A673 (cell line): ENCODE measurements at regions not wholly inside any gene's neighbourhood (a gene's known extent, or its start where the extent isn't known, plus 50 kb on each side); places are given as distances from the start of the nearest gene placed in this dataset.

Source experiments
- BruUV-seq: library from RNA; stranded (reverse); fragments of 400-500 nt; replicated peaks from 2 replicates; lab custom pipeline; 2021; lab: Mats Ljungman, UMichigan
- CTCF ChIA-PET: fragments of 300-600 bp; sonication (Branson Sonifier 250); formaldehyde crosslinking; loops from one replicate; lab custom pipeline; 2022; ENCODE audit warnings: antibody characterized with exemption; lab: Charles Lee
- POLR2A ChIA-PET: fragments of 300-600 bp; sonication (Branson Sonifier 250); formaldehyde crosslinking; loops from one replicate; lab custom pipeline; 2022; ENCODE audit warnings: antibody characterized with exemption; ENCODE audit not compliant: low non-redundant PET; lab: Charles Lee
- DNase-seq: peaks from one replicate; pipeline ENCODE4 v3.0.0-alpha.2; 2015; ENCODE audit warnings: low spot score
- H3K27ac ChIP-seq: fragments of 200-600 bp; sonication (generic); 2 replicates; pipeline ENCODE4 v1.5.1; 2016; ENCODE audit warnings: mixed run types, low read depth, mild to moderate bottlenecking, mixed read lengths, antibody characterized with exemption, low read length; ENCODE audit not compliant: poor library complexity, severe bottlenecking
- H3K27me3 ChIP-seq: fragments of 200-600 bp; sonication (generic); replicated peaks from 2 replicates; pipeline ENCODE4 v1.6.1; 2017; ENCODE audit warnings: mixed run types, low read depth, mild to moderate bottlenecking, mixed read lengths, antibody characterized with exemption, low read length; ENCODE audit not compliant: insufficient read depth, poor library complexity
- H3K36me3 ChIP-seq: fragments of 200-600 bp; sonication (generic); 2 replicates; pipeline ENCODE4 v1.6.1; 2016; ENCODE audit warnings: mixed run types, mild to moderate bottlenecking, mixed read lengths, antibody characterized with exemption, low read length; ENCODE audit not compliant: insufficient read depth, poor library complexity, severe bottlenecking
- H3K4me1 ChIP-seq: fragments of 200-600 bp; sonication (generic); 2 replicates; pipeline ENCODE4 v1.6.1; 2017; ENCODE audit warnings: mixed run types, mild to moderate bottlenecking, mixed read lengths, antibody characterized with exemption, low read length; ENCODE audit not compliant: insufficient read depth, poor library complexity, severe bottlenecking
- H3K4me3 ChIP-seq: fragments of 200-600 bp; sonication (generic); 2 replicates; pipeline ENCODE4 v1.5.1; 2016; ENCODE audit warnings: low read depth, mixed run types, mild to moderate bottlenecking, mixed read lengths, low read length; ENCODE audit not compliant: poor library complexity, severe bottlenecking
- H3K9me3 ChIP-seq: fragments of 200-600 bp; sonication (generic); 2 replicates; pipeline ENCODE4 v1.6.1; 2016; ENCODE audit warnings: mixed run types, low read depth, mild to moderate bottlenecking, mixed read lengths, antibody characterized with exemption, low read length; ENCODE audit not compliant: poor library complexity, severe bottlenecking
- CTCF ChIP-seq: fragments of 300-800, 200-600 bp; sonication (generic); conservative IDR thresholded peaks from 2 replicates; pipeline ENCODE4 v1.5.1; 2017; ENCODE audit warnings: low read depth, mild to moderate bottlenecking, antibody characterized with exemption, low read length, moderate library complexity, mixed read lengths
- EZH2 ChIP-seq: fragments of 200-600 bp; sonication (generic); IDR thresholded peaks from 2 replicates; pipeline ENCODE4 v1.6.1; 2017; ENCODE audit warnings: borderline replicate concordance, low read depth, mild to moderate bottlenecking, mixed read lengths, antibody characterized with exemption, low read length; ENCODE audit not compliant: poor library complexity, severe bottlenecking
- intact Hi-C: fragments of 100-400 bp; cut with micrococcal nuclease; formaldehyde crosslinking; loops from one replicate; pipeline ENCODE4 v1.10.0; 2022; ENCODE audit not compliant: unreplicated experiment

GRCh38 chr6:21739838-21740237 is 146.3 kb downstream of the SOX4 start:
- intact Hi-C loops = loop anchor here (5.0 to 10.0 kb wide), 2 partner anchors 143 to 195 kb away; no protein-coding TSS in a partner anchor
- no TSS peak for BruUV-seq
- no peaks in the 10 kb centered on the region for H3K9me3 ChIP-seq
- peaks cover 29% of the 10 kb centered on the region for H3K27me3 ChIP-seq
- TF ChIP-seq CTCF = no peak
- TF ChIP-seq EZH2 = no peak
- ChIA-PET POLR2A (no interaction called here), CTCF (no interaction called here)
- DNase-seq = no peak
- no peak overlapping the region for H3K4me3 ChIP-seq
- H3K36me3 ChIP-seq = no peaks in the 10 kb centered on the region
- peaks cover 32% of the 10 kb centered on the region for H3K4me1 ChIP-seq
- H3K27ac ChIP-seq = no peak overlapping the region

- Histone ChIP-seq H3K4me3 (no peak overlapping the region), H3K9me3 (no peaks in the 10 kb centered on the region), H3K4me1 (peaks cover 32% of the 10 kb centered on the region), H3K27ac (no peak overlapping the region), H3K36me3 (no peaks in the 10 kb centered on the region), H3K27me3 (peaks cover 29% of the 10 kb centered on the region)
- intact Hi-C loops = loop anchor here (5.0 to 10.0 kb wide), 2 partner anchors 143 to 194 kb away; no protein-coding TSS in a partner anchor
- no TSS peak for BruUV-seq
- ChIA-PET CTCF (no interaction called here), POLR2A (interaction anchor here (0.7 kb wide), 1 partner anchor 187 kb away, joined by 3 read pairs; no protein-coding TSS in a partner anchor)
- TF ChIP-seq CTCF (no peak), EZH2 (no peak)
- DNase-seq = peak; percentile 27
Measured at GRCh38 chr6:21740376-21741124, 147.0 kb downstream of the SOX4 start.

- Histone ChIP-seq H3K9me3 (no peaks in the 10 kb centered on the region), H3K4me3 (peak overlapping the region; percentile 0), H3K27ac (peak overlapping the region; percentile 6), H3K36me3 (no peaks in the 10 kb centered on the region), H3K4me1 (peaks cover 32% of the 10 kb centered on the region), H3K27me3 (peaks cover 29% of the 10 kb centered on the region)
- ChIA-PET CTCF (interaction anchor here (0.6 kb wide), 1 partner anchor 1670 kb away, joined by 3 read pairs; no protein-coding TSS in a partner anchor), POLR2A (no interaction called here)
- no TSS peak for BruUV-seq
- TF ChIP-seq CTCF (no peak), EZH2 (no peak)
- intact Hi-C loops = loop anchor here (2.0 to 10.0 kb wide), 4 partner anchors 29 to 193 kb away; no protein-coding TSS in a partner anchor
- DNase-seq = peak; percentile 85
Measured at GRCh38 chr6:21741221-21742109, 147.9 kb downstream of the SOX4 start.
